KBM-7 (cell line): ENCODE measurements at regions not wholly inside any gene's neighbourhood (a gene's known extent, or its start where the extent isn't known, plus 50 kb on each side); places are given as distances from the start of the nearest gene placed in this dataset.

Experiments
- DNase-seq: peaks from one replicate; pipeline ENCODE4 v3.0.0-alpha.2; 2015
- in situ Hi-C: fragments of 300-500 bp; cut with MboI; formaldehyde crosslinking; loops from 2 replicates; pipeline ENCODE4 v1.14.3; 2020; ENCODE audit warnings: low sequenced_read_pairs, low pct_unique_long_range_greater_than_20kb, mixed read lengths

GRCh38 chr21:38556390-38556789, 58.1 kb upstream of the ERG start:
- no peak for DNase-seq
- in situ Hi-C loops: no loop called here

- no peak for DNase-seq
Observed at GRCh38 chr21:38561205-38561604, 62.9 kb upstream of the ERG start.

GRCh38 chr21:38561613-38562581, 63.6 kb upstream of the ERG start:
- in situ Hi-C loops: no loop called here
- no peak for DNase-seq

More at GRCh38 chr21:38561205-38561604, 62.9 kb upstream of the ERG start:
- in situ Hi-C loops: no loop called here

- no peak for DNase-seq
- in situ Hi-C loops: no loop called here
Observed at GRCh38 chr21:38567335-38567969, 69.2 kb upstream of the ERG start.

- DNase-seq: no peak
- in situ Hi-C loops: no loop called here
Observed at GRCh38 chr21:38567970-38568360, 69.7 kb upstream of the ERG start.

GRCh38 chr21:38569733-38570132, 71.5 kb upstream of the ERG start:
- no peak for DNase-seq
- in situ Hi-C loops: no loop called here

- in situ Hi-C loops: no loop called here
- DNase-seq: no peak
Observed at GRCh38 chr21:38570596-38570995, 72.3 kb upstream of the ERG start.

GRCh38 chr21:38574895-38575575, 76.8 kb upstream of the ERG start:
- in situ Hi-C loops: no loop called here
- no peak for DNase-seq

GRCh38 chr21:38577887-38578286, 79.6 kb upstream of the ERG start:
- in situ Hi-C loops: no loop called here
- DNase-seq: no peak

- DNase-seq: peak; percentile 4
- in situ Hi-C loops: no loop called here
Observed at GRCh38 chr21:38590449-38591217, 92.4 kb upstream of the ERG start.

GRCh38 chr21:38591218-38591537, 92.9 kb upstream of the ERG start:
- no peak for DNase-seq
- in situ Hi-C loops: no loop called here

- DNase-seq: no peak
- in situ Hi-C loops: no loop called here
Observed at GRCh38 chr21:38596264-38597042, 98.2 kb upstream of the ERG start.

- in situ Hi-C loops: no loop called here
- DNase-seq: no peak
Observed at GRCh38 chr21:38597421-38597820, 99.1 kb upstream of the ERG start.

- no peak for DNase-seq
- in situ Hi-C loops: no loop called here
Observed at GRCh38 chr21:38598413-38598812, 100.1 kb upstream of the ERG start.

GRCh38 chr21:38599381-38599975, 101.2 kb upstream of the ERG start:
- DNase-seq: peak; percentile 4
- in situ Hi-C loops: no loop called here

- DNase-seq: no peak
- in situ Hi-C loops: no loop called here
Observed at GRCh38 chr21:38600106-38600505, 101.8 kb upstream of the ERG start.

- in situ Hi-C loops: no loop called here
- no peak for DNase-seq
Observed at GRCh38 chr21:38605236-38605635, 107.0 kb upstream of the ERG start.

GRCh38 chr21:38609580-38609979, 111.3 kb upstream of the ERG start:
- in situ Hi-C loops: no loop called here
- DNase-seq: no peak
